ENCODE measurements at regions not wholly inside any gene's neighbourhood (a gene's known extent, or its start where the extent isn't known, plus 50 kb on each side); places are given as distances from the start of the nearest gene placed in this dataset.

DNA sequence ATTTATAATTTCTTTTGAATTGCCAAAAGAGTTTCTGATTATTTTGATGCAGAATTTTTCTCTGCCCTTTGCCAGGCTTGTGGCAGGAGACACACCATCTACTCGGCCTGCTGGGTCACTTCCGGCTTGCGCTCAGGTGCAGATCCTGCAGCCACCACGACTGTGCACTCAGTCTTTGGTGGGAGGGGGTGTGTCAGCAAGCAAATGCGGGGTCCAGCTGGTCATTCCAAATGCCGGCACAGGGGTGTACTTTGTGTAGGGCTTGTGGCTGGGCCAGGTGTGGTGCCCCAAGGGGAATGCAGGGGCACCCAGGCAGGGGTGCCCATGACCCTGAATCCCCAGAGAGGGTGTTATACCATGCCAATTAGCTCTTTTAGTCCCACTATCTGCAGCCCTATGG, 673.0 kb downstream of the TLL1 start (continued):
- TF ChIP-seq GABPA (IDR thresholded peaks at IDR 0.05 in 1 of 2, conservative IDR thresholded peaks at IDR 0.05 in 1 of 2) (no peak), SP1 (IDR thresholded peaks at IDR 0.05) (no peak), FOXA2 (IDR thresholded peaks at IDR 0.05) (no peak), HNF4G (IDR thresholded peaks at IDR 0.05) (no peak)

DNA sequence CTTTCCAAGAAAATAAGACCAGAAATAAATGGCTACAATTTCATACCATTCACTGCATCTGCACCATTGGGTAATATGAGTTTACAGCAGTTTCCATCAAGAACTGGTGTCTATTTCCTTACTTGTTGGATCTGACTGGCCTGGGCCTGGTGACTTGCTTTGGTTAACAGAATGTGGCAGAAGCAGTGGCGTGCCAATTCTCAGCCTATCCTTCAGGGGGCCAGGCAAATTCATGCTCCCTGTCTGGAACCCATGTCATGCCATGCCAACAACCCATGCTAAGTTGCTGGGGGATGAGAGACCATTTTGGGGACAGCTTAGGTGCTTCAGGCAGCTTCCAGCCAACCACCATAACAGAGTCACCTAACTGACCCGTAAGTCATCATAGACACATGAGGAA, 656.7 kb downstream of the SPOCK3 start:
- H3K27me3 ChIP-seq (ENCODE audit: control insufficient read depth in 4 of 4, insufficient read depth in 4 of 4, low read length in 3 of 4), result no peaks in the 10 kb centered on the region
- DNase-seq (ENCODE audit: low spot score), result no peak
- no peak overlapping the region for H3K9ac ChIP-seq (ENCODE audit: low read depth in 1 of 2, low read length in 2 of 2)
- H3K4me3 ChIP-seq (ENCODE audit: low read depth in 1 of 3, low read length in 3 of 3), result no peak overlapping the region
- peaks cover 0 to 1% (median 0%) of the 10 kb centered on the region in 4 donors for H3K9me3 ChIP-seq (ENCODE audit: control insufficient read depth in 4 of 4, low read length in 3 of 4)
- no peak overlapping the region for H3K27ac ChIP-seq (ENCODE audit: low read depth in 1 of 2, low read length in 2 of 2)
- no peaks in the 10 kb centered on the region for H3K36me3 ChIP-seq (ENCODE audit: control insufficient read depth in 4 of 4, insufficient read depth in 3 of 4, low read depth in 1 of 4, low read length in 3 of 4)
- 75% methylated on average over 2 of the region's 2 CpGs for WGBS
- H3K4me1 ChIP-seq (ENCODE audit: control insufficient read depth in 4 of 4, insufficient read depth in 4 of 4, low read length in 3 of 4), result no peaks in the 10 kb centered on the region
- TF ChIP-seq MAX (IDR thresholded peaks at IDR 0.05), result no peak
- TF ChIP-seq RAD21 (IDR thresholded peaks at IDR 0.05), result no peak
- TF ChIP-seq, protein P1, sequence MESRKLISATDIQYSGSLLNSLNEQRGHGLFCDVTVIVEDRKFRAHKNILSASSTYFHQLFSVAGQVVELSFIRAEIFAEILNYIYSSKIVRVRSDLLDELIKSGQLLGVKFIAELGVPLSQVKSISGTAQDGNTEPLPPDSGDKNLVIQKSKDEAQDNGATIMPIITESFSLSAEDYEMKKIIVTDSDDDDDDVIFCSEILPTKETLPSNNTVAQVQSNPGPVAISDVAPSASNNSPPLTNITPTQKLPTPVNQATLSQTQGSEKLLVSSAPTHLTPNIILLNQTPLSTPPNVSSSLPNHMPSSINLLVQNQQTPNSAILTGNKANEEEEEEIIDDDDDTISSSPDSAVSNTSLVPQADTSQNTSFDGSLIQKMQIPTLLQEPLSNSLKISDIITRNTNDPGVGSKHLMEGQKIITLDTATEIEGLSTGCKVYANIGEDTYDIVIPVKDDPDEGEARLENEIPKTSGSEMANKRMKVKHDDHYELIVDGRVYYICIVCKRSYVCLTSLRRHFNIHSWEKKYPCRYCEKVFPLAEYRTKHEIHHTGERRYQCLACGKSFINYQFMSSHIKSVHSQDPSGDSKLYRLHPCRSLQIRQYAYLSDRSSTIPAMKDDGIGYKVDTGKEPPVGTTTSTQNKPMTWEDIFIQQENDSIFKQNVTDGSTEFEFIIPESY (IDR thresholded peaks at IDR 0.05), result no peak
- no peak for TF ChIP-seq JUND (IDR thresholded peaks at IDR 0.05)
- TF ChIP-seq HNF4G (IDR thresholded peaks at IDR 0.05), result no peak
- no peak for TF ChIP-seq EGR1 (IDR thresholded peaks at IDR 0.05; ENCODE audit: low read depth in 2 of 2)
- TF ChIP-seq RXRA (IDR thresholded peaks at IDR 0.05), result no peak
- no peak for TF ChIP-seq YY1 (IDR thresholded peaks at IDR 0.05)

DNA sequence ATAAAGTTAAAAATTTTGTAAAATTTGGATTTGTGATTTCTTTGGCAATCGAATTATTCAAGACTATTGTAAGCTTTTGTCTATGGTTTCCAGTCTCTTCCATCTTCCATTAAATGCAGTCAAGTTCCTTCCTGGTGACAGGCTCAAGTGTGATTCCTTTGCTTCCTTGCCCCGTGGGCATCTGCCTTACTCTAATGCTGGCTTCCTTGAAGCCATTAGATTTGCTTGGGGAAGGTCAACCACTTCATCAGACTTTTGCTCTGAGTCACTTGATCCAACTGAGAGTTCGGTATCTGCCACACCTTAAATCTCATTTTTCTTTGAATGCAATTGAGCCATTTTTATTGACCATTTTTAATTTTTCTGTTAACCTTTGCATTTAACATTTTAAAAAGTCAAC, 648.8 kb downstream of the SPOCK3 start:
- DNase-seq (ENCODE audit: low spot score), result no peak
- Histone ChIP-seq H3K27me3 (ENCODE audit: control insufficient read depth in 4 of 4, insufficient read depth in 4 of 4, low read length in 3 of 4) (no peaks in the 10 kb centered on the region), H3K9ac (ENCODE audit: low read depth in 1 of 2, low read length in 2 of 2) (no peak overlapping the region), H3K27ac (ENCODE audit: low read depth in 1 of 2, low read length in 2 of 2) (no peak overlapping the region), H3K36me3 (ENCODE audit: control insufficient read depth in 4 of 4, insufficient read depth in 3 of 4, low read depth in 1 of 4, low read length in 3 of 4) (no peaks in the 10 kb centered on the region), H3K4me1 (ENCODE audit: control insufficient read depth in 4 of 4, insufficient read depth in 4 of 4, low read length in 3 of 4) (no peaks in the 10 kb centered on the region), H3K9me3 (ENCODE audit: control insufficient read depth in 4 of 4, low read length in 3 of 4) (no peaks in the 10 kb centered on the region), H3K4me3 (ENCODE audit: low read depth in 1 of 3, low read length in 3 of 3) (no peak overlapping the region)
- 53% methylated on average over 3 of the region's 3 CpGs for WGBS
- TF ChIP-seq HNF4G (IDR thresholded peaks at IDR 0.05), result no peak
- no peak for TF ChIP-seq RAD21 (IDR thresholded peaks at IDR 0.05)
- no peak for TF ChIP-seq FOXA1 (IDR thresholded peaks at IDR 0.05)
- TF ChIP-seq REST (IDR thresholded peaks at IDR 0.05), result no peak
- TF ChIP-seq, protein P1 (IDR thresholded peaks at IDR 0.05), result no peak
- TF ChIP-seq FOXA2 (IDR thresholded peaks at IDR 0.05), result no peak
- no peak for TF ChIP-seq MAX (IDR thresholded peaks at IDR 0.05)
- TF ChIP-seq HNF4A (conservative IDR thresholded peaks at IDR 0.05), result no peak
- TF ChIP-seq GABPA (IDR thresholded peaks at IDR 0.05 in 1 of 2, conservative IDR thresholded peaks at IDR 0.05 in 1 of 2), result no peak
- TF ChIP-seq SP1 (IDR thresholded peaks at IDR 0.05), result no peak
- TF ChIP-seq, protein P2, sequence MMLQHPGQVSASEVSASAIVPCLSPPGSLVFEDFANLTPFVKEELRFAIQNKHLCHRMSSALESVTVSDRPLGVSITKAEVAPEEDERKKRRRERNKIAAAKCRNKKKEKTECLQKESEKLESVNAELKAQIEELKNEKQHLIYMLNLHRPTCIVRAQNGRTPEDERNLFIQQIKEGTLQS (IDR thresholded peaks at IDR 0.05), result no peak

All from liver (tissue), 7 donors.